BLaER1 (cell line): ENCODE measurements at regions not wholly inside any gene's neighbourhood (a gene's known extent, or its start where the extent isn't known, plus 50 kb on each side); places are given as distances from the start of the nearest gene placed in this dataset.

Experiments
- H3K27ac ChIP-seq: shearing (Covaris generic); formaldehyde crosslinking; 2 replicates; pipeline ENCODE4 v1.8.1; 2022
- H3K27me3 ChIP-seq: shearing (Covaris generic); formaldehyde crosslinking; 2 replicates; pipeline ENCODE4 v1.8.1; 2022
- H3K36me3 ChIP-seq: shearing (Covaris generic); formaldehyde crosslinking; 2 replicates; pipeline ENCODE4 v1.8.1; 2022
- H3K4me1 ChIP-seq: shearing (Covaris generic); formaldehyde crosslinking; 2 replicates; pipeline ENCODE4 v1.8.1; 2022
- H3K4me2 ChIP-seq: shearing (Covaris generic); formaldehyde crosslinking; 2 replicates; pipeline ENCODE4 v1.8.1; 2022
- H3K4me3 ChIP-seq: shearing (Covaris generic); formaldehyde crosslinking; 2 replicates; pipeline ENCODE4 v1.8.1; 2022
- H3K9ac ChIP-seq: shearing (Covaris generic); formaldehyde crosslinking; 2 replicates; pipeline ENCODE4 v1.8.1; 2022
- H3K9me3 ChIP-seq: shearing (Covaris generic); formaldehyde crosslinking; 2 replicates; pipeline ENCODE4 v1.8.1; 2022
- H4K20me1 ChIP-seq: shearing (Covaris generic); formaldehyde crosslinking; 2 replicates; pipeline ENCODE4 v1.8.1; 2022
- Cebpa-rat ChIP-seq: shearing (Covaris generic); IDR thresholded peaks from 2 replicates; pipeline ENCODE4 v1.8.1; 2022

DNA sequence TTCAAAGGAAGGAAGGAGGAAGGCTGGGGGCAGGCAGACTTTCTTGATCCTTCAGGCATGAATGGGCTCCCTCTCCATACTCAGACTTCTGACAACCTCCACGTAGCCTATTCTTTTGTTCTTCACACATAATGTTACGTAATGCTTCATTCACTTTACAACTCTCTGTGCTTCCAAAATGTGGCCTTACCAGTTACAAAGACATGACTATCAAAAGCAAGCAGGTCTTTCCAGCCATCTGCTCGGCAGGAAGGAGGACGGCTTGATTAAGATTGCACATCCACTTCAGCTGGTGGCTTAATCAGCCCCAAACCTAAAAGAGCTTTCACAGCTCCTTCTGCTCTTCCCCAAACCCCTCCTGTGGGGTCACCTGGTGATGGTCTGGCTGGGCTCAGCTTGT, 263.2 kb downstream of the XXYLT1 start:
- no peaks in the 10 kb centered on the region for H3K36me3 ChIP-seq
- H4K20me1 ChIP-seq: no peaks in the 10 kb centered on the region
- H3K4me2 ChIP-seq: peak overlapping the region; percentile 67
- peak overlapping the region; percentile 33; the same call in 1 of the 2 replicates for H3K9ac ChIP-seq
- no peaks in the 10 kb centered on the region for H3K27me3 ChIP-seq
- TF ChIP-seq Cebpa-rat: peak; percentile 79
- no peak overlapping the region for H3K4me3 ChIP-seq
- H3K27ac ChIP-seq: peak overlapping the region; percentile 28
- H3K4me1 ChIP-seq: peaks cover 72% of the 10 kb centered on the region
- H3K9me3 ChIP-seq: 0 out of 2 replicates have a peak, but pooled peaks cover 8% of the 10 kb centered on the region

DNA sequence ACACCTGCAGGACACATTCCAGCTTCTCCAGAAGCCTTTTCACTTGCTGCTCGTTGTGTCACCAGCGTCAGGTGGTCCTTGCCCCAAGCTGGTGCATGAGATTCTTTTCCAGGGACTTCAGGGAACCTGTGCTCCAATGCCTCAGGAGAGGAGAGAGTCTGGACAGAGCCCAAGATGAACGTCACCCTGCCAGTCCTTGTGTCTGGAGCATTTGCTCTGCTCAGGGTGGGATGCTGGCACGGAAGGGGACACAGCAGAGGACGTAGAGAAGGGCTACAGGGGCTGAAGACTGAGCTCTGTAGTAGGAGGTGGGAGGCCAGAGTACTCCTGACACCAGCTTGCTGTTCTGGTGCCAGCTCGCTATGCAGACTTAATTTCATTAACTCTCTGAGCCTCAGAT, 262.1 kb downstream of the XXYLT1 start:
- Histone ChIP-seq H3K4me1 (peaks cover 61% of the 10 kb centered on the region), H3K4me2 (peak overlapping the region; percentile 10; the same call in 1 of the 2 replicates), H3K9me3 (0 out of 2 replicates have a peak, but pooled peaks cover 8% of the 10 kb centered on the region), H3K9ac (no peak overlapping the region), H3K36me3 (no peaks in the 10 kb centered on the region), H3K4me3 (no peak overlapping the region), H3K27me3 (no peaks in the 10 kb centered on the region), H3K27ac (no peak overlapping the region), H4K20me1 (no peaks in the 10 kb centered on the region)
- TF ChIP-seq Cebpa-rat: no peak

DNA sequence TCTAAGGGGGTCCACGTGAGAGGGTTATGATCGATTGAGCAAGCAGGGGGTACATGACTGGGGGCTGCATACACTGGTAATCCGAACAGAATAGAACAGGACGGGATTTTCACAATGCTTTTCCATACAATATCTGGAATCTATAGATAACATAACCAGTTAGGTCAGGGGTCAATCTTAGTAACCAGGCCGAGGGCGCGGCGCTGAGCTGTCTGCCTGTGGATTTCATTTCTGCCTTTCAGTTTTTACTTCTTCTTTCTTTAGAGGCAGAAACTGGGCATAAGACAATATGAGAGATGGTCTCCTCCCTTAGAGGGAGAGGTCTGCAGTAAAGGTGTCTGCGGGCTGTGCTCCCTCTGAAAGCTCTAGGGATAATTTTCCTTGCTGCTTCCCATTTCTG, 261.3 kb downstream of the XXYLT1 start:
- Histone ChIP-seq H3K9ac (no peak overlapping the region), H4K20me1 (no peaks in the 10 kb centered on the region), H3K27me3 (no peaks in the 10 kb centered on the region), H3K9me3 (0 out of 2 replicates have a peak, but pooled peaks cover 8% of the 10 kb centered on the region), H3K27ac (no peak overlapping the region), H3K4me2 (no peak overlapping the region), H3K4me1 (peaks cover 60% of the 10 kb centered on the region), H3K36me3 (no peaks in the 10 kb centered on the region), H3K4me3 (no peak overlapping the region)
- no peak for TF ChIP-seq Cebpa-rat

DNA sequence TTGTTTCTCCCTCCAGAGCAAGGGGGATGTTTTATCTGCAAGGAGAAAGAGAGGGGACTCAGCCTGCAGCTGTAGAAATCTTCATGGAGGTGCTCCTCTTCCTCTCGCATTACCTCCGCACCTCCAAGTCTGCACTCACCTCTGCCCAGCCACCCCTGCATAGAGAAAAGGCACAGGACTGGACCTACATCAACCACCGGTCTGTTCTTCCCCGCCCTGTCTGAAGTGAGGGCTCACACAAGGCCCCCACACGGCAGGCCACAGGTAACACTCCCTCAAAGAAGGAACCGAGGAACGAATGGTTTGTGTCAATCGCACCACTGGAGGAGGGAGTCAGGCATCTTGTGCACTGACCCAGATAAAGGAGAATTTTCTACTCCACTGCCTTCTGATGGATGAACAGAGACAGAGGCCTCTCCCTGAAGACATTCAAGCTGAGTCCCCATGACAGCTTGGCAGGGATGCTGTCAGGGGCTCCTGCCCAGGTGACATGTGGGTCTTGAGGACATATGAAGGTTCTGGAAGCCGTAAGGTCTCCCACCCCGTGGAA, 260.3 kb downstream of the XXYLT1 start:
- 0 out of 2 replicates have a peak, but pooled peaks cover 8% of the 10 kb centered on the region for H3K9me3 ChIP-seq
- no peak overlapping the region for H3K4me3 ChIP-seq
- no peaks in the 10 kb centered on the region for H3K27me3 ChIP-seq
- H3K4me2 ChIP-seq: peak overlapping the region; percentile 30
- no peak overlapping the region for H3K9ac ChIP-seq
- no peak for TF ChIP-seq Cebpa-rat
- no peaks in the 10 kb centered on the region for H4K20me1 ChIP-seq
- no peaks in the 10 kb centered on the region for H3K36me3 ChIP-seq
- H3K4me1 ChIP-seq: peaks cover 67% of the 10 kb centered on the region
- no peak overlapping the region for H3K27ac ChIP-seq

DNA sequence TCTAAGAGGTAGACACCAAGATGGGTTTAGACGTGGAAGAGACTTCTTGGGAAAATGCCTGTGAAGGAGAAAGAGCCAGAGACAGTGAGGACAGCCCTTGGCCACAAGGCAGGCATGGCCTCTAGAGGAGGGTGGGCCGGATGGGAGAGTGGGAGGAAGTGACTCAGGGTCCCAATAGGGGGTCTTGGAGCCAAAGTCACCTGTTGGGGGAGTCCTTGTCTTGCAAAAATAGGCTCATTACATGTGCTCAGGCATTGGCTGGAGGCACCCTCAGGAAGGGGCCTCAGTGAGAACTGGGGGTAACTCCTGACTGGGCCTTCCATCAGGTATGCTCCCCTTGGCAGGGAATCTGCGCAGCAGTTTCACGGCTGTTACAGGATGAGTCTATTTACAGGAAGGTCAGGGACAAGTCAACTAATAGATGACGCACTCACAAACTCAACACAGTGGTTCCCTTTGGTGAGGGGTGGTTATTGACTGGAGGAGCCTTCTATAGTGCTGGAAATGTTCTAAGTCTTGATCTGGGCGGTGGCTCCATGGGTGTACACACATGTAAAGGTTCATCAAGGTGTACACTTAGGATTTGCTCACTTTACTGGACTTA, 259.6 kb downstream of the XXYLT1 start:
- Histone ChIP-seq H3K4me3 (no peak overlapping the region), H3K9me3 (0 out of 2 replicates have a peak, but pooled peaks cover 8% of the 10 kb centered on the region), H3K4me1 (peaks cover 66% of the 10 kb centered on the region), H3K27me3 (no peaks in the 10 kb centered on the region), H3K27ac (0 out of 2 replicates have a peak overlapping the region, but pooled peaks have one; percentile 27), H3K36me3 (no peaks in the 10 kb centered on the region), H3K4me2 (peak overlapping the region; percentile 30), H4K20me1 (no peaks in the 10 kb centered on the region), H3K9ac (no peak overlapping the region)
- TF ChIP-seq Cebpa-rat: no peak

DNA sequence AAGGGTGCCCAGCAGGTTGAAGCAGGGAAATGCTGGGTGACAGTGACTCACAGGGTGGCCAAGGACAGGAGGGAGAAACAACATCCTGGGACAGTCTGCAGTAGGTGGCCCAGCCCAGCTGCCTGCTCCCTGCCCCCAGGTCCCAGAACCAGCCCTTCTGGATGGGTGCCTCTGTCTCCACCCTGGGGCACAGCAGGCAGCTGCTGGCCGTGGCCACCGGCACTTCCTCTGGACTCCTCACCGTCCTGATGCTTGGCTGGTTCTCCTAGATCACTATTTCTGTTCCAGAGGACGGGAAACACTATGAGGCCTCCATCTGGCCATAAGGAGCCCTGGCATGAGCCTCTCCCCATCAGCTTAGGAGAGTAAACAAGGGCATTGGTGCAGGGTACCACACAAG, 258.9 kb downstream of the XXYLT1 start:
- Histone ChIP-seq H3K4me1 (peaks cover 58% of the 10 kb centered on the region), H3K27me3 (no peaks in the 10 kb centered on the region), H3K27ac (no peak overlapping the region), H3K4me3 (no peak overlapping the region), H3K4me2 (no peak overlapping the region), H3K36me3 (no peaks in the 10 kb centered on the region), H4K20me1 (no peaks in the 10 kb centered on the region), H3K9ac (no peak overlapping the region), H3K9me3 (0 out of 2 replicates have a peak, but pooled peaks cover 8% of the 10 kb centered on the region)
- TF ChIP-seq Cebpa-rat: no peak

DNA sequence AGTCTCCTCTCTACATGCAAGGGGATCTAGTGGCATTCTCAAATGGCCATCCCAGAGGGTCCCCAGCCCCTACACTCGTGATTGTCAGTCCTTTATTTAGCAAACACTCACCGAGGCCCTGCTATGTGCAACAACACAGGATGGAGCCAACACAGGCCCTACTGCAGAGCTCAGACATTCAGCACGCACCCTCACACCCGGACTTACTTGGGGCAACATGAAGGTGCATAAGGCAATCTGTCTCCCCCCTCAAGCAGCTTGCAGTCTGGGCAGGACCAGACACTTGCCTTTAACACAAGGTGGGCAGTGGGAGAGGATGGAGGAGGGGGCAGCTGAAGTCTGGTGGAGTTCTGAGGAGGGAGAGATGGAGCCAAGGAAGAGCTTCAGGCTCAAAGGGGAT, 258.4 kb downstream of the XXYLT1 start:
- Histone ChIP-seq H3K4me3 (no peak overlapping the region), H3K27ac (no peak overlapping the region), H3K4me1 (peaks cover 53% of the 10 kb centered on the region), H3K9me3 (0 out of 2 replicates have a peak, but pooled peaks cover 8% of the 10 kb centered on the region), H3K27me3 (no peaks in the 10 kb centered on the region), H3K36me3 (no peaks in the 10 kb centered on the region), H4K20me1 (no peaks in the 10 kb centered on the region), H3K4me2 (no peak overlapping the region), H3K9ac (no peak overlapping the region)
- TF ChIP-seq Cebpa-rat: no peak

DNA sequence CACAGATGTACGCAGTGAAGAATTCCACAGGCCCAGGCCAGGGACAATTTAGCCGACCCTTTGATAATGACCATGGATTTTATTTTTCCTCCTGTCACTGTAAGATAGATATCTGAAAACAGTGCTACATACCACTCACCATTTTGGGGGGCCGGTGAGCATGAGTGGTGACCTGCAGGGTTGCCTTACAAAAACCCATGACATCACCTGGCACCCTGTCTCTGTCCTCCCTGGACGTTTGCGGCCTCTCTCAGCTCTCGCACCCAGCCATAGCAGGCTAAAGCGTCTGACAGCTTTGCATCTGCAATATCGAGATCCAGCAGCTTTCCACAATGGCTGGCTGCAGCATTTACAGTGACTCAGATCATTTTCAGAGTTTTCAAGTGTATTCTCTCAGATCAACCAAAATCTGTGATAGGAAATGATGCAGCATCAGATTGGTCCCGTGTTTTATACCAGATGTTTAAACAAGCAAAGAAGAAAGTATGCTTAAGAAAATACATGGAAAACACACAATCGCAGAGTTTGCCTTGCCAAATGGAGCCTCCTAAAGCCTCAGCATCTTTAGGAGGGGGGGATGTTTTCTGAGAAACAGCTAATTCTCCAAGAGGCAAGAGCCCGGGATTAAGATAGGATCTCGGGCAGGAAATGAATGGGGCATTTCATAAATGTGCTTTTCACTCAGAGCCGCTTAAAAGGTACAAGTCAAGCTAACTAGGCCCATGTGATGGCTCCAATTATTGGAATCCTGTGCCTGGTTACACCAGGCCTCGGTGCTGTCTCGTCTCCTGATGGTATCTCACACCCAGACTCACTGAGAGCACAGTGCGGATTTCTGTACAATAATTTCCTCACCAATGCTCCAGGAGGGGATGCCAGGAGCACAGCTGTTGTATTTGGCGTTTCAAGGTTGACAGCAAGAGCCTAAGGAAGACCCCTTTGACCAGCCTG, 257.3 kb downstream of the XXYLT1 start:
- Histone ChIP-seq H3K4me1 (peaks cover 45% of the 10 kb centered on the region), H3K9ac (no peak overlapping the region), H4K20me1 (no peaks in the 10 kb centered on the region), H3K27me3 (no peaks in the 10 kb centered on the region), H3K9me3 (0 out of 2 replicates have a peak, but pooled peaks cover 8% of the 10 kb centered on the region), H3K4me2 (peak overlapping the region; percentile 63), H3K36me3 (no peaks in the 10 kb centered on the region), H3K4me3 (no peak overlapping the region), H3K27ac (no peak overlapping the region)
- TF ChIP-seq Cebpa-rat: no peak

DNA sequence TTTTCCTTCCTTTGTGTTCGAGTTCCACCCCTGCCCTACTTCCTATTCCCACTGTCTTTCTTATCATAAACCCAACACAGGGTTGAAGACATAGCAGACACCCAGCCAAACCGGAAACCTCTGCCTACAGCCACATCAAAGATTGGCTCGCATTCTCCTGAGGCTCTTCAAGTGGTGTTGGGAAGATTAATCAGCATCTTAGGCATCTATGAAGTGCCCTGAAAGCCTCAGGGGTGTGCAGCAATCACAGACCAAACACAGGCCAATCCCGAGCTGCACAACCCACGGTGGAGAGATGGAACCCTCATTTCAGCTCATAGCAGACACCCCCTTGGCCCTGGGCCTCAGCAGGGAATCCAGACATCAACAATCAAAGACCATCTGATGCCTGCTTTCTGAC, 255.9 kb downstream of the XXYLT1 start:
- Histone ChIP-seq H3K9me3 (no peaks in the 10 kb centered on the region), H3K27me3 (no peaks in the 10 kb centered on the region), H3K36me3 (no peaks in the 10 kb centered on the region), H3K4me2 (peak overlapping the region; percentile 63), H3K9ac (no peak overlapping the region), H3K4me3 (no peak overlapping the region), H4K20me1 (no peaks in the 10 kb centered on the region), H3K27ac (no peak overlapping the region), H3K4me1 (peaks cover 42% of the 10 kb centered on the region)
- TF ChIP-seq Cebpa-rat: no peak
